Endothelial cell of hepatic sinusoid (primary cell): ENCODE measurements at regions not wholly inside any gene's neighbourhood (a gene's known extent, or its start where the extent isn't known, plus 50 kb on each side); places are given as distances from the start of the nearest gene placed in this dataset.

Experiments
- in situ Hi-C: cut with HindIII; loops from 2 replicates; pipeline ENCODE4 v1.10.0; 2017; ENCODE audit warnings: low sequenced_read_pairs

DNA sequence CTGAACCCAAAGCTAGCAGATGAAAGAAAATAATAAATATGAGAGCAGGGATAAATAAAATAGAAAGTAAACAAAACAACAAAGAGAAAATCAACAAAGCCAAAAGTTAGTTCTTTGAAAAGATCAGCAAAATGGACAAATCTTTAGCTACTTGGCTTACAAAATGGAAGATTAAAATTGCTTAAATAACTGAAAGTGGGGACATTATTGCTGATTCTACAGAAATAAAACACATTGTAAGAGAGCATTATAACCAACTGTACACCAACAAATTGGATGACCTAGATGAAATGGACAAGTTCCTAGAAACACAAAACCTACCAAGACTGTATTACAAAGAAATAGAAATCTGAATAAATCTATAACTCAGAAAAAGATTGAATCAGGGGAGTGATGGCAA lies 238.3 kb upstream of the C1orf87 start:
- in situ Hi-C loops, result no loop called here

GRCh38 chr1:60299581-60299980 lies 226.0 kb upstream of the C1orf87 start:
- in situ Hi-C loops, result no loop called here

DNA sequence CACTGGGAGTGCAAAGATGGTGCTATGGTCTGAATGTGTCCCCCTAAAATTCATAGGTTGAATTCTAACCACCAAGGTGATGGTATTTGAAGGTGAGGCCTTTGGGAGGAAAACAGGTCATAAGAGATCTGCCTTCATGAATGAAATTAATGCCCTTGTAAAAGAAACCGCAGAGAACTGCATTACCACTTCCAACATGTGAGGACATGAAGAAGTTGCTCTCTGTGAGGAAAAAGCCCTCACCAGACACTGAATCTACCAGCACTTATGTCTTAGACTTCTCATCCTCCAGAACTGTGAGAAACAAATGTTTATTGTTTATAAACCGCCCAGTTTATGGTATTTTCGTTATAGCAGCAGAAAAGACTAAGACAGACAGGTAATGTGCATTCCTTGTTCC lies 224.7 kb upstream of the C1orf87 start:
- in situ Hi-C loops, result no loop called here

GRCh38 chr1:60296794-60297193 lies 223.2 kb upstream of the C1orf87 start:
- in situ Hi-C loops, result no loop called here

- in situ Hi-C loops, result no loop called here
Observed at GRCh38 chr1:60292140-60292539, 218.6 kb upstream of the C1orf87 start.

- in situ Hi-C loops, result no loop called here
Observed at GRCh38 chr1:60290393-60290792, 216.8 kb upstream of the C1orf87 start.

- in situ Hi-C loops, result no loop called here
Observed at GRCh38 chr1:60287536-60287935, 214.0 kb upstream of the C1orf87 start.

DNA sequence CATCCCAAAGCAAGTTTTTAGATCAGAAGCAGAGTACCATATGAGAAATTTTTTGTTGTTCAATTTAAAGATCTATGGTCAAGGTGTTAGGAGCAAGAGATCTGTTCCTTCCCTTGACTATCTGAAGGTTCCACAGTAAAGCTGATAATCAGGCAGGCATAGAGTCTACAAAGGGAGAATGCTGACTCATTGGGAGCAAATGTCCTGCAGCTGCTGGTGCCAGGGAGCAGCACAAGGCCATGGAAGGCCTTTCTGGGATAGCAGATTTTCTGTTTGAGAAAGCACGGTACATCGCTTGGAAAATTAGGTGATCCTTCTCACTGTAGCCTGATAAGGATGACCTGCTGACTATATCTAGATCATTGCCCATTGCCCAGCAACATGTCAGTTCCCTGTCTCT lies 210.1 kb upstream of the C1orf87 start:
- in situ Hi-C loops, result no loop called here

DNA sequence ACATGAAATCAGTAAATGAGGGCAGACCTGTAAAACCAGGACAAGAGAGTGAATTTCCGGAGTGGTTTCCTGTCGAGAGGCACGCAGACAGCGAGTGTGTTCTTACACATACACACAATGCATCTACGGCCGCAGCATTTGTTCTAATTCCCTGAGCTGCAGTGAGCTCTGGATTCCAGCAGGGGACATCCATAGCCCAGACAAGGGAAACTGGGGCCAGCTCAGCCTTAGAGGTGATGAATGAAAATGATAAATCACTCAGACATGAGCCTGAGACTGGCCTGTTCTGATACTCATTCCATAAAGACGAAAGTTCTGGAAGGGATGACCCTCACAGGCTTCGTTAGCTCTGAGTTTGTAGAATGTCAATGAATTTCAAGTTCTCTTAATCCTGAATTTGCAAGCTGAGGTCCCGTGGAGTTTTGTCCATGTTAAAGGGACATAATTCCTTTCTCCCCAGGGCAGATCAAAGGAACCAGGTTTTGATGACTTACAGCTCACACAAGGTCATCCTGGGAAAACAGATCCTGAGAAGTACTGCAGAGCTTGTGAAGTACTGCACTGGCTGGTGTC lies 207.9 kb upstream of the C1orf87 start:
- in situ Hi-C loops, result no loop called here

DNA sequence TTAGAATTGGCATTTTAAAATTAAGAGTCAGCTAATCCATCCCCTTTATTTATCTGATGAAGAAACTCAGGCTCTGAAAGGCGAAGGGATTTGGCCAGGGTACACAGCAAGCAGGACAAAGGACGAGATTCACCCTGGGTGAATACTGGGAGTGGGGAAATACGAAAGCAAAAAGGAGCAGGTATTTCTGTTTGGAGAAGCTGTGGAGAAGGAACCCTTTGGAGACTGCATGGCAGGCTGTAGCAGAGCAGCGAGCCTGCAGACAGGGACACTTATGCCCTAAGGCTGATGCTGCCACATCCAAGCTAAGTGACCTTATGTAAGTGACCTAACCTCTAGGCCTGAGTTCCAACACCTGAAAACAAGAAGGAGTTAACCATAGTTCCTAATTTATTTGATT lies 207.2 kb upstream of the C1orf87 start:
- in situ Hi-C loops, result no loop called here

GRCh38 chr1:60280256-60280655 lies 206.7 kb upstream of the C1orf87 start:
- in situ Hi-C loops, result no loop called here

DNA sequence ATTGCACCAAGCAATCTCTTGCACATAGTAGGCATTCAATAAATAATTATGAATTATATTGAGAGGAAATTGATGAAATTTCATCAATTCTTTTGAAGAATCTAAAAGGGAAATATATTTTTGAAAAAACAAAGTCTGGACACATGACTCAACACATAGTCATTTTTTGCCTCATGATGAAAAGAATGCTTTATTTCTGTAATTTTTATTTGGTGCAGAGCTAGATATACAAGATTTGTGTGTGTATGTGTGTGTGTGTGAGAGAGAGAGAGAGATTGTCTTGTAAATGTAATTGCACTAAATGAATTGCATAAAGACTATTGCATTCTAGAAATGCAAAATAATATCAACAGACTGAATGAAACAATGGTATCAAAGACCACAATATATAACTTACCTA lies 206.2 kb upstream of the C1orf87 start:
- in situ Hi-C loops, result no loop called here

- in situ Hi-C loops, result no loop called here
Observed at GRCh38 chr1:60277269-60277668, 203.7 kb upstream of the C1orf87 start.

DNA sequence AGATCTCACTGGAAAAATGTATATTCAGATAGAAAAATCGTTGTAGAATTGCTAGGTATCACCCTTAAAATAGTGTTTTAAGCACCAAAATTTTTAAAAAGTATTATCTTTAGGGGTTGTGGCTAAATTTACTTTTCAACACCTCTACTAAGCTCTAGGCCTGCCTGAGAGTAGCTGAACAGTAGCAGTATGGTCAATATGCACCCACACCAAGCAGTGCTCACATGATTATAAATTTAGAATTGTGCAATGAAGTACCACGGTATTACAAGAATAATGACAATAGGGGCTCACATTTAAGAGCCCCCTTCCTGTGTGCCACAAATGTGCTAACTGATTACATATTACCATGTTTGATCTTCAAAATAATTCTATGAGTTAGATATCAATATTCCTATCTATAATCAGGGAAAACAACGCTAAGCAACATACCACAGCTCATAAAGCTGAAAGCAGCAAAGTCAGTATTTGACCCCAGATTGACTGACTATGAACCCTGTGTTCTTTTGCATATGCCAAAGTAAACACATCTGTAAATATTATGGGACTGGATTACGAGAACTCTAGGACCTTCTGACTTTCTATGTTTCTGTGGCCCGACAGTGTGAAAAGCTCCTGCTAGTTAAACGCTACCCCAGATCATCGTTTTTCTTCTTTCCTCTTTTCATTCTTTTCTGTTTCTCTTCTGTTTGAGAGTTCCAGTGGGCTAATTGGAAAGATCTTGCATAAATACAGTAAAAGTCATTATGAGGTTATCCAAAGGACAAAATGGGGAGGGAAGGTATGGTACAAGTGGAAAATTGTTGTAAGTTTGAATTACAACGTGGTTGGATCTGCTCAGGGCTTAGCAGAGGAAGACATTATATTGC lies 201.1 kb upstream of the C1orf87 start:
- in situ Hi-C loops, result no loop called here

- in situ Hi-C loops, result no loop called here
Observed at GRCh38 chr1:60273185-60273584, 199.6 kb upstream of the C1orf87 start.

- in situ Hi-C loops, result no loop called here
Observed at GRCh38 chr1:60271041-60271440, 197.5 kb upstream of the C1orf87 start.

DNA sequence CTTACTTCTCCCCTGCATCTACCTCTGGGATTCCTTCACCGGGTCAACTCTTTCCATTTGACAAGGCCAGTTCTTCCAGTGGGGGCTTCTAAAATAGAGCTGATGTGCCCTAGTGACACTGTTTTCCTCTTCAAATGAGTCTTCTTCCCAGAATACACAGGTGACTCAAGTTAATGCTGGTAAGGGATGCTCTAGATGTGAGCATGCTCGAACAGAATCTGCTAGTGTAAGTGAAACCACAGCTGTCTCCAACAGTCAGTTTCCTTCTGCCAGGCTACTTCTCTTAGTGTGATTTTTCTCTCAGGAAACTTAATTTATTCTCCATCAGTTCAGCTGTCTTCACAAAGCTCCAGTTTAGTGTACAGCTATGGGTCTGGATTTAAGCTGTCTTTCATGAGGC lies 194.9 kb upstream of the C1orf87 start:
- in situ Hi-C loops, result no loop called here

DNA sequence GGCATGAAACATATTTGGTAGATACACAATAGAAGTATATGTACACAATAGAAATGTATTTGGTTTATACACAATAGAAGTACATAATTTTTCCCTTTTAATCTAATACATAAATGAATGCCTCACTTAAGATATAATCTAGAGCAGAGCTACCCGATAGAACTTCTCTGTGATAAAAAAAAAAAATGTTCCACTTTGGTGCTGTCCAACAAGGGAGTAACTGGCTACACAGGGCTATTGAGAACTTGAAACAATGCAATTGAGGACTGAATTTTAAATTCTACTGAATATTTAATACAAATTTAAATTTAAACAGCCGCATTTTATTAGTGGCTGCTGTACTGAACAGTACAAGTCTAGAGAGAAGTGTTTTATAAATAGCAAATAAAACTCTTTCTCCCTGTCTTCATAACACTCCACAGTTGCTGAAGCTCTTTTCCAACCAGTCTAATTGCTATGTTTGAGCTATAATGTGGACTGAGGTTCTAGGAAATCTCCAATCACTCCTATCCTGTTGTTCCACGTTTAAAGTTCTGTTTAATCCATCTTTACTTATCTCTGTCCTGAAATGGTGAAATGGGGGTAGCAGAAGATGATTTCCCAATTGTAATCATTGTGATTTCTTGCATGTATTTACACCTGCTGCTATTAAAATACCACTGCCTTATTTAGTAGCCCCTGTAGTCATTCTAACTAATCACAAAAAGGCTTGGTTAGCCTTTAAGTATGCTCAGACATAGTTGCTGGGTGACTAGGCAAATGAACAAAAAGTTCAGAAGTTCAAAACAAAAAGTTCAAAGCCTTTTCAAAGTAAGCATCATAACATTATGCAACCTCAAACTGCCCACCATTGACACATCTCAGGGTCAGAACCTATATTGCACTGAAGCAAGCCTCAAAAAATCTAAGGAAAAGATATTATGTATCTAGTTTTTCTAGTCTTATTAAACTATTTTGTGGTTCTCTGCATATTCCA lies 192.3 kb upstream of the C1orf87 start:
- in situ Hi-C loops, result no loop called here

GRCh38 chr1:60262701-60263100 lies 189.1 kb upstream of the C1orf87 start:
- in situ Hi-C loops, result no loop called here

GRCh38 chr1:60257531-60257930 lies 184.0 kb upstream of the C1orf87 start:
- in situ Hi-C loops, result no loop called here

- in situ Hi-C loops, result no loop called here
Observed at GRCh38 chr1:60255565-60255964, 182.0 kb upstream of the C1orf87 start.
